Fibroblast of skin of scalp (primary cell): ENCODE measurements at regions not wholly inside any gene's neighbourhood (a gene's known extent, or its start where the extent isn't known, plus 50 kb on each side); places are given as distances from the start of the nearest gene placed in this dataset.

Experiments used
- DNase-seq: peaks from one replicate; pipeline ENCODE4 v3.0.0-alpha.2; 2013

GRCh38 chr12:53803194-53803593 lies 51.4 kb upstream of the CISTR start:
- no peak for DNase-seq

GRCh38 chr12:53803703-53804102 lies 51.9 kb upstream of the CISTR start:
- no peak for DNase-seq

GRCh38 chr12:53804429-53804828 lies 52.6 kb upstream of the CISTR start:
- no peak for DNase-seq

GRCh38 chr12:53805067-53805466 lies 53.3 kb upstream of the CISTR start:
- no peak for DNase-seq

- no peak for DNase-seq
Measured at GRCh38 chr12:53805791-53806190, 54.0 kb upstream of the CISTR start.

- no peak for DNase-seq
Measured at GRCh38 chr12:53806721-53807120, 54.9 kb upstream of the CISTR start.

GRCh38 chr12:53807322-53807860 lies 55.6 kb upstream of the CISTR start:
- DNase-seq, result no peak

GRCh38 chr12:53808023-53808705 lies 56.4 kb upstream of the CISTR start:
- no peak for DNase-seq

GRCh38 chr12:53809005-53809404 lies 57.2 kb upstream of the CISTR start:
- DNase-seq, result no peak

GRCh38 chr12:53810950-53811349 lies 59.2 kb upstream of the CISTR start:
- no peak for DNase-seq

GRCh38 chr12:53811606-53812005 lies 59.8 kb upstream of the CISTR start:
- no peak for DNase-seq

- no peak for DNase-seq
Measured at GRCh38 chr12:53816360-53817020, 64.7 kb upstream of the CISTR start.

- no peak for DNase-seq
Measured at GRCh38 chr12:53817021-53817389, 65.2 kb upstream of the CISTR start.

GRCh38 chr12:53820514-53821306 lies 68.9 kb upstream of the CISTR start:
- peak; percentile 1 for DNase-seq

GRCh38 chr12:53824001-53824712 lies 72.4 kb upstream of the CISTR start:
- no peak for DNase-seq

- DNase-seq, result no peak
Measured at GRCh38 chr12:53825246-53826081, 73.7 kb upstream of the CISTR start.

GRCh38 chr12:53827306-53827705 lies 75.5 kb upstream of the CISTR start:
- no peak for DNase-seq

- DNase-seq, result no peak
Measured at GRCh38 chr12:53828598-53828997, 76.8 kb upstream of the CISTR start.

GRCh38 chr12:53829130-53829819 lies 77.5 kb upstream of the CISTR start:
- no peak for DNase-seq

GRCh38 chr12:53830631-53831030 lies 78.9 kb upstream of the CISTR start:
- no peak for DNase-seq

- DNase-seq, result no peak
Measured at GRCh38 chr12:53836119-53836655, 84.4 kb upstream of the CISTR start.
